Activated CD4-positive, CD25-positive, alpha-beta regulatory T cell treated with anti-CD3 and anti-CD28 coated beads, Interleukin-2, amount 50 U/mL, for 72 hours (primary cell): ENCODE measurements at regions not wholly inside any gene's neighbourhood (a gene's known extent, or its start where the extent isn't known, plus 50 kb on each side); places are given as distances from the start of the nearest gene placed in this dataset.

Experiments
- DNase-seq: peaks from one replicate; pipeline ENCODE4 v3.0.0; 2021

- DNase-seq, result no peak
Measured at GRCh38 chr3:182233957-182234356, 522.2 kb downstream of the SOX2 start.

GRCh38 chr3:182234881-182235280, 523.2 kb downstream of the SOX2 start:
- DNase-seq, result no peak

GRCh38 chr3:182235504-182235903, 523.8 kb downstream of the SOX2 start:
- no peak for DNase-seq

- DNase-seq, result no peak
Measured at GRCh38 chr3:182238126-182238525, 526.4 kb downstream of the SOX2 start.

GRCh38 chr3:182239316-182239715, 527.6 kb downstream of the SOX2 start:
- no peak for DNase-seq

GRCh38 chr3:182240474-182240873, 528.7 kb downstream of the SOX2 start:
- DNase-seq, result no peak

GRCh38 chr3:182241196-182241765, 529.6 kb downstream of the SOX2 start:
- DNase-seq, result no peak

GRCh38 chr3:182241766-182242488, 530.2 kb downstream of the SOX2 start:
- DNase-seq, result no peak

GRCh38 chr3:182242489-182242942, 530.8 kb downstream of the SOX2 start:
- no peak for DNase-seq

- no peak for DNase-seq
Measured at GRCh38 chr3:182243625-182244024, 531.9 kb downstream of the SOX2 start.

- DNase-seq, result no peak
Measured at GRCh38 chr3:182244222-182244971, 532.7 kb downstream of the SOX2 start.

GRCh38 chr3:182245059-182245458, 533.3 kb downstream of the SOX2 start:
- DNase-seq, result no peak

- DNase-seq, result no peak
Measured at GRCh38 chr3:182246870-182247269, 535.1 kb downstream of the SOX2 start.

- no peak for DNase-seq
Measured at GRCh38 chr3:182248349-182248880, 536.7 kb downstream of the SOX2 start.

GRCh38 chr3:182252802-182253201, 540.5 kb upstream of the ATP11B start:
- no peak for DNase-seq

- no peak for DNase-seq
Measured at GRCh38 chr3:182255158-182255557, 538.1 kb upstream of the ATP11B start.

GRCh38 chr3:182257361-182257760, 535.9 kb upstream of the ATP11B start:
- DNase-seq, result no peak

GRCh38 chr3:182258538-182259177, 534.6 kb upstream of the ATP11B start:
- no peak for DNase-seq

GRCh38 chr3:182259579-182259978, 533.7 kb upstream of the ATP11B start:
- DNase-seq, result no peak

GRCh38 chr3:182261041-182261440, 532.3 kb upstream of the ATP11B start:
- DNase-seq, result no peak

- DNase-seq, result no peak
Measured at GRCh38 chr3:182268711-182269110, 524.6 kb upstream of the ATP11B start.

GRCh38 chr3:182276512-182276911, 516.8 kb upstream of the ATP11B start:
- DNase-seq, result no peak

- DNase-seq, result no peak
Measured at GRCh38 chr3:182284793-182285192, 508.5 kb upstream of the ATP11B start.
